Stomach (tissue), 4 donors: ENCODE measurements at regions not wholly inside any gene's neighbourhood (a gene's known extent, or its start where the extent isn't known, plus 50 kb on each side); places are given as distances from the start of the nearest gene placed in this dataset.

Experiments used
- CTCF ChIP-seq, 7 experiments: fragments of 450-650 bp in 4 of 7; fragments of 200-600 bp in 3 of 7; sonication (generic) in 3 of 7; IDR thresholded peaks; one replicate each; pipeline ENCODE4 v1.5.1; 2016 to 2019; ENCODE audit warnings: antibody characterized with exemption in 7 of 7, control low read depth in 2 of 7, mild to moderate bottlenecking in 1 of 7
- EP300 ChIP-seq: sonication (generic); formaldehyde crosslinking; IDR thresholded peaks from one replicate; pipeline ENCODE4 v1.6.1; 2017; ENCODE audit warnings: antibody characterized with exemption
- POLR2A ChIP-seq, 4 donors: fragments of 450-650 bp; IDR thresholded peaks; one replicate each; pipeline ENCODE4 v1.6.1; 2016; ENCODE audit warnings: antibody characterized with exemption in 4 of 4, control low read depth in 2 of 4, mild to moderate bottlenecking in 1 of 4, moderate library complexity in 1 of 4
- POLR2AphosphoS5 ChIP-seq, 3 donors: sonication (generic); formaldehyde crosslinking; IDR thresholded peaks; one replicate each; pipeline ENCODE4 v1.6.1; 2016; ENCODE audit warnings: antibody characterized with exemption in 3 of 3

DNA sequence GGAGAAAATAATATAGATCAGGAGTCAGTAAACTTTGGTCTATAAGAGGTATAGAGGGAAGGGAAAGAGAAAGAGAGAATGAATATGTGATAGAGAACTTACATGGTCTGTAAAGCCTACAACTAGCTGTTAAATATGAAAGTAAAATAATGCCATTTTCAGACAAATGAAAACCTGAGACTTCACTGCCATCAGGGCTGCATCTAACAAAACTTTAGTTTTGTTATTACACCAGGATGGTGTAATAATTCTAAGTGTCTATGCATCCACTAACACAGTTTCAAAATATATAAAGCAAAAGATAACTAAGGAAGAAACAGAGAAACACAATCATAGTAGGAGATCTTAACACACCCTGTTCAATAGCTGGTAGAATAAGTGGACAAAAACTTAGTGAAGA lies 217.7 kb downstream of the KLF13 start:
- TF ChIP-seq POLR2A (IDR thresholded peaks at IDR 0.05) (no peak), POLR2AphosphoS5 (IDR thresholded peaks at IDR 0.05) (no peak), EP300 (no peak), CTCF (IDR thresholded peaks at IDR 0.05) (no peak)
